C4-2B (cell line): ENCODE measurements at regions not wholly inside any gene's neighbourhood (a gene's known extent, or its start where the extent isn't known, plus 50 kb on each side); places are given as distances from the start of the nearest gene placed in this dataset.

ENCODE experiments used
- ZFX ChIP-seq: fragments of 450-650 bp; IDR thresholded peaks from 2 replicates; pipeline ENCODE4 v1.6.1; 2017
- TF ChIP-seq, protein P1 (sequence below): fragments of 450-650 bp; conservative IDR thresholded peaks from 2 replicates; pipeline ENCODE4 v1.5.1; 2017; ENCODE audit warnings: mild to moderate bottlenecking

DNA sequence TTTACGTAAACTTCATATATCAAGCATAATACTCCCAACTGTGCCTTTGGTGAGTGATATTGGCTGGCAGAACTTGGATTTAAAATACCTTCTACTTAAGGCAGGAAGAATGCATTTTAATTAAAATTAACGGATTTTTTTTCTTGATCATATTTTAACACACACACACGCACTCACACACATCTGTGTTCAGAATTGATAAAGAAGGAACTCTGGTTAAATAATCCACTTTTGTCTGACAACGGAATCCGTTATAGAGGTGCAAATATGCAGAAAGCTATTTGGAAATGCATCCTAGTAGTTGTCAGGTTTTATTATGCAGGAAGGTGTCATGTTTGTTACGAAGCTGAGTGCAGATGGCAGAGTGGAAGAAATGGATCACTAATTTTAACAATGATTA, 105.5 kb upstream of the ZNF536 start:
- TF ChIP-seq, protein P1, sequence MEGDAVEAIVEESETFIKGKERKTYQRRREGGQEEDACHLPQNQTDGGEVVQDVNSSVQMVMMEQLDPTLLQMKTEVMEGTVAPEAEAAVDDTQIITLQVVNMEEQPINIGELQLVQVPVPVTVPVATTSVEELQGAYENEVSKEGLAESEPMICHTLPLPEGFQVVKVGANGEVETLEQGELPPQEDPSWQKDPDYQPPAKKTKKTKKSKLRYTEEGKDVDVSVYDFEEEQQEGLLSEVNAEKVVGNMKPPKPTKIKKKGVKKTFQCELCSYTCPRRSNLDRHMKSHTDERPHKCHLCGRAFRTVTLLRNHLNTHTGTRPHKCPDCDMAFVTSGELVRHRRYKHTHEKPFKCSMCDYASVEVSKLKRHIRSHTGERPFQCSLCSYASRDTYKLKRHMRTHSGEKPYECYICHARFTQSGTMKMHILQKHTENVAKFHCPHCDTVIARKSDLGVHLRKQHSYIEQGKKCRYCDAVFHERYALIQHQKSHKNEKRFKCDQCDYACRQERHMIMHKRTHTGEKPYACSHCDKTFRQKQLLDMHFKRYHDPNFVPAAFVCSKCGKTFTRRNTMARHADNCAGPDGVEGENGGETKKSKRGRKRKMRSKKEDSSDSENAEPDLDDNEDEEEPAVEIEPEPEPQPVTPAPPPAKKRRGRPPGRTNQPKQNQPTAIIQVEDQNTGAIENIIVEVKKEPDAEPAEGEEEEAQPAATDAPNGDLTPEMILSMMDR, result no peak
- no peak for TF ChIP-seq ZFX
